ENCODE measurements at regions not wholly inside any gene's neighbourhood (a gene's known extent, or its start where the extent isn't known, plus 50 kb on each side); places are given as distances from the start of the nearest gene placed in this dataset.

- Histone ChIP-seq H3K4me3 (no peak overlapping the region), H3K9me3 (no peaks in the 10 kb centered on the region), H3K27me3 (no peaks in the 10 kb centered on the region), H3K36me3 (no peaks in the 10 kb centered on the region), H3K4me1 (peaks cover 0 to 5% of the 10 kb centered on the region in 2 donors), H3K27ac (no peak overlapping the region)
- no peak for DNase-seq (ENCODE audit: low spot score in 2 of 2)
- TF ChIP-seq, protein P1, sequence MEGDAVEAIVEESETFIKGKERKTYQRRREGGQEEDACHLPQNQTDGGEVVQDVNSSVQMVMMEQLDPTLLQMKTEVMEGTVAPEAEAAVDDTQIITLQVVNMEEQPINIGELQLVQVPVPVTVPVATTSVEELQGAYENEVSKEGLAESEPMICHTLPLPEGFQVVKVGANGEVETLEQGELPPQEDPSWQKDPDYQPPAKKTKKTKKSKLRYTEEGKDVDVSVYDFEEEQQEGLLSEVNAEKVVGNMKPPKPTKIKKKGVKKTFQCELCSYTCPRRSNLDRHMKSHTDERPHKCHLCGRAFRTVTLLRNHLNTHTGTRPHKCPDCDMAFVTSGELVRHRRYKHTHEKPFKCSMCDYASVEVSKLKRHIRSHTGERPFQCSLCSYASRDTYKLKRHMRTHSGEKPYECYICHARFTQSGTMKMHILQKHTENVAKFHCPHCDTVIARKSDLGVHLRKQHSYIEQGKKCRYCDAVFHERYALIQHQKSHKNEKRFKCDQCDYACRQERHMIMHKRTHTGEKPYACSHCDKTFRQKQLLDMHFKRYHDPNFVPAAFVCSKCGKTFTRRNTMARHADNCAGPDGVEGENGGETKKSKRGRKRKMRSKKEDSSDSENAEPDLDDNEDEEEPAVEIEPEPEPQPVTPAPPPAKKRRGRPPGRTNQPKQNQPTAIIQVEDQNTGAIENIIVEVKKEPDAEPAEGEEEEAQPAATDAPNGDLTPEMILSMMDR (IDR thresholded peaks at IDR 0.05) = no peak
- intact Hi-C loops (cut with DNase I) = no loop called here
These were observed 131.6 kb upstream of the TANK start for GRCh38 chr2:161028581-161028980.

GRCh38 chr2:161029321-161029720, 130.9 kb upstream of the TANK start:
- no peaks in the 10 kb centered on the region for H3K9me3 ChIP-seq
- H3K4me1 ChIP-seq = peaks cover 0 to 5% of the 10 kb centered on the region in 2 donors
- no peak for DNase-seq (ENCODE audit: low spot score in 2 of 2)
- intact Hi-C loops (cut with DNase I) = no loop called here
- TF ChIP-seq, protein P1 (IDR thresholded peaks at IDR 0.05) = no peak
- H3K36me3 ChIP-seq = no peaks in the 10 kb centered on the region
- no peak overlapping the region for H3K4me3 ChIP-seq
- no peak overlapping the region for H3K27ac ChIP-seq
- H3K27me3 ChIP-seq = no peaks in the 10 kb centered on the region

DNA sequence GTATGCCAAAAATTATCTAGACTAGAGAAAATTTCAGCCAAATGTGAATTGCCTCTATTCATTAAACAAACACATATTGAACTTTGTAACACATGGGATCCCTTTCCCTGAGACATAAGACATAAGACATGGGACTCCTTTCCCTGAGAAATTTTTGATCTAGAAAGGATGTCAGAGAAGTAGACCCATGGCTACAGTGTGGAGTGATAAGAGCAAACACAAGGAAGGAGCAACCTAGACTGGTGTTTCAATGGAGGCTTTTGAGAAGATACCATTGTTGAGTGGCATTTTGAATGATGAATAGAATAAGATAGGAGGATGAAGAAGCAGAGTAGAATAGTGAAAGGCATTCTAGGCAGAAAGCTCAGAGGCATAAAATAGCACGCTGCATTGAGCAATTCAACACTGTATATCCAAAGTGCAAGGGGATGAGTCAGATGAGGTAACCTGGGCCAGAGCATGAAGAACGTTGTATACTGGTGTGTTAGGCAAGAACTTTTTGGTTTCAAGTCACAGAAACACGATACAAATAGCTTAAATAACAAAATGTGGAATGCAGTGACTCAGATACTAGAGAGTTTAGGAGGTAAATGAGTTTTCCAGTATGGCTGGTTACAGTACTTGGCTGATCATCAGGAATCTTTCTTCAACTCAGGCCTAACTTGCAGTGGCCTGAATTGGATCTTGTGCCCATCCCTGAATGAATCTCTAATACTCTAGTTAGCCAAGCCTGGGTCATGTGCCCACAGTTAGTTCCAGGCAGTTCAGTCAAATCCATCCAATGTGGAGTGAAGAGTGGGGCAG, 129.8 kb upstream of the TANK start:
- Histone ChIP-seq H3K9me3 (no peaks in the 10 kb centered on the region), H3K4me3 (no peak overlapping the region), H3K27ac (peak overlapping the region; percentile 21 to 47), H3K36me3 (no peaks in the 10 kb centered on the region), H3K4me1 (peaks cover 0 to 5% of the 10 kb centered on the region in 2 donors), H3K27me3 (no peaks in the 10 kb centered on the region)
- intact Hi-C loops (cut with DNase I) = no loop called here
- TF ChIP-seq, protein P1 (IDR thresholded peaks at IDR 0.05) = no peak
- DNase-seq (ENCODE audit: low spot score in 2 of 2) = peak in 1 of 2 donors; percentile 85

DNA sequence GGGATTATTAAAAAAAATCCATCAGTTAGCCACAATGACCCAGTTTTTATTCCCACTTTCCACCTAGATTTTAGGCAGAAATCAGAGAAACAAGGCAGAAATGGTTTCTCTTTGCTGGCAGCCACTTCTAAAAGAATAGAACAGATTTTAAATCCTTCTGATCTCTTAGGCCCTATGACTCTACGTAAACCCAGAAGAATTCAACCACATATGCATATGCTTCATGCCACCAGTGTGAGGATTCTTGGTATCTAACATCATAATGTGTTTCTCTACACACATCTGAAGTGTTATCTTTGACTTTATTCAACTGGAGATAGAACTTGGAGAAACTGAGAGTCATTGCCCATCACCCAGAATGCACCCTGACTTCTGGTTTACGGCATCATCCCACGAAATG, 128.7 kb upstream of the TANK start:
- TF ChIP-seq, protein P1 (IDR thresholded peaks at IDR 0.05) = no peak
- no peak for DNase-seq (ENCODE audit: low spot score in 2 of 2)
- Histone ChIP-seq H3K4me3 (no peak overlapping the region), H3K36me3 (no peaks in the 10 kb centered on the region), H3K9me3 (no peaks in the 10 kb centered on the region), H3K27me3 (no peaks in the 10 kb centered on the region), H3K4me1 (peaks cover 0 to 5% of the 10 kb centered on the region in 2 donors), H3K27ac (no peak overlapping the region)
- intact Hi-C loops (cut with DNase I) = no loop called here

- no peak for DNase-seq (ENCODE audit: low spot score in 2 of 2)
- Histone ChIP-seq H3K4me1 (peaks cover 0 to 5% of the 10 kb centered on the region in 2 donors), H3K9me3 (no peaks in the 10 kb centered on the region), H3K36me3 (no peaks in the 10 kb centered on the region), H3K27me3 (no peaks in the 10 kb centered on the region), H3K4me3 (no peak overlapping the region), H3K27ac (no peak overlapping the region)
- intact Hi-C loops (cut with DNase I) = no loop called here
- TF ChIP-seq, protein P1 (IDR thresholded peaks at IDR 0.05) = no peak
These were observed 127.6 kb upstream of the TANK start for GRCh38 chr2:161032635-161033034.

All from ascending aorta (tissue), 2 donors.